ENCODE measurements at regions not wholly inside any gene's neighbourhood (a gene's known extent, or its start where the extent isn't known, plus 50 kb on each side); places are given as distances from the start of the nearest gene placed in this dataset.

- no peak for TF ChIP-seq CTCF (conservative IDR thresholded peaks at IDR 0.05; ENCODE audit: low read depth, low read length)
- no peak for TF ChIP-seq EZH2phosphoT487 (IDR thresholded peaks at IDR 0.05; ENCODE audit: borderline replicate concordance, low read length)
- TF ChIP-seq EZH2 (IDR thresholded peaks at IDR 0.05; ENCODE audit: low read length, unreplicated experiment), result no peak
Measured at GRCh38 chr22:25366408-25366807, 147.0 kb downstream of the CRYBB2 start.

All from PC-3 (cell line).